ENCODE measurements at regions not wholly inside any gene's neighbourhood (a gene's known extent, or its start where the extent isn't known, plus 50 kb on each side); places are given as distances from the start of the nearest gene placed in this dataset.

- H3K27ac ChIP-seq (ENCODE audit: low read length): no peak overlapping the region
- ChIA-PET POLR2A (ENCODE audit: unreplicated experiment) (no interaction called here), CTCF (no interaction called here)
- no peaks in the 10 kb centered on the region for H3K79me2 ChIP-seq (ENCODE audit: low read length)
- intact Hi-C loops (cut with micrococcal nuclease): no loop called here
- no peak for ATAC-seq
- H4K20me1 ChIP-seq (ENCODE audit: low read length): no peaks in the 10 kb centered on the region
- no peaks in the 10 kb centered on the region for H3K4me1 ChIP-seq (ENCODE audit: insufficient read depth, low read length)
- no peak overlapping the region for H2AFZ ChIP-seq (ENCODE audit: low read length)
- no peak overlapping the region for H3K4me3 ChIP-seq (ENCODE audit: low read length)
- no peaks in the 10 kb centered on the region for H3K9me3 ChIP-seq (ENCODE audit: low read length)
- H3K4me2 ChIP-seq (ENCODE audit: low read length): no peak overlapping the region
- no peak for DNase-seq
- no peaks in the 10 kb centered on the region for H3K27me3 ChIP-seq (ENCODE audit: low read length)
- no TSS peak for BruUV-seq (replicated peaks)
- H3F3A ChIP-seq (ENCODE audit: low read length, unreplicated experiment): no peaks in the 10 kb centered on the region
- TF ChIP-seq EZH2phosphoT487 (IDR thresholded peaks at IDR 0.05; ENCODE audit: borderline replicate concordance, low read length) (no peak), EZH2 (IDR thresholded peaks at IDR 0.05; ENCODE audit: low read length, unreplicated experiment) (no peak), CTCF (conservative IDR thresholded peaks at IDR 0.05; ENCODE audit: low read depth, low read length) (no peak)
- H3K9me2 ChIP-seq (replicated peaks; ENCODE audit: low read length): no peaks in the 10 kb centered on the region
- no peaks in the 10 kb centered on the region for H3K36me3 ChIP-seq (ENCODE audit: low read depth, low read length)
- H3K9ac ChIP-seq (ENCODE audit: low read length): no peak overlapping the region
Observed at GRCh38 chr6:92577077-92577719, 842.2 kb downstream of the EPHA7 start.

GRCh38 chr6:92568541-92568940 lies 850.8 kb downstream of the EPHA7 start:
- no peak overlapping the region for H2AFZ ChIP-seq (ENCODE audit: low read length)
- no peak overlapping the region for H3K9ac ChIP-seq (ENCODE audit: low read length)
- no peak overlapping the region for H3K4me2 ChIP-seq (ENCODE audit: low read length)
- H3K27me3 ChIP-seq (ENCODE audit: low read length): no peaks in the 10 kb centered on the region
- no peaks in the 10 kb centered on the region for H3K36me3 ChIP-seq (ENCODE audit: low read depth, low read length)
- CTCF ChIA-PET: no interaction called here
- no peak for ATAC-seq
- DNase-seq: no peak
- intact Hi-C loops (cut with micrococcal nuclease): no loop called here
- no peak overlapping the region for H3K27ac ChIP-seq (ENCODE audit: low read length)
- no peaks in the 10 kb centered on the region for H3K9me2 ChIP-seq (replicated peaks; ENCODE audit: low read length)
- no peaks in the 10 kb centered on the region for H4K20me1 ChIP-seq (ENCODE audit: low read length)
- H3K9me3 ChIP-seq (ENCODE audit: low read length): no peaks in the 10 kb centered on the region
- H3K4me3 ChIP-seq (ENCODE audit: low read length): no peak overlapping the region
- POLR2A ChIA-PET (ENCODE audit: unreplicated experiment): no interaction called here
- no peaks in the 10 kb centered on the region for H3F3A ChIP-seq (ENCODE audit: low read length, unreplicated experiment)
- no peak for TF ChIP-seq CTCF (conservative IDR thresholded peaks at IDR 0.05; ENCODE audit: low read depth, low read length)
- no peaks in the 10 kb centered on the region for H3K4me1 ChIP-seq (ENCODE audit: insufficient read depth, low read length)
- no peaks in the 10 kb centered on the region for H3K79me2 ChIP-seq (ENCODE audit: low read length)
- no TSS peak for BruUV-seq (replicated peaks)

GRCh38 chr6:92566632-92567031 lies 852.7 kb downstream of the EPHA7 start:
- Histone ChIP-seq H3K79me2 (ENCODE audit: low read length) (no peaks in the 10 kb centered on the region), H3K9me2 (replicated peaks; ENCODE audit: low read length) (no peaks in the 10 kb centered on the region), H3K36me3 (ENCODE audit: low read depth, low read length) (no peaks in the 10 kb centered on the region), H3F3A (ENCODE audit: low read length, unreplicated experiment) (no peaks in the 10 kb centered on the region), H3K4me1 (ENCODE audit: insufficient read depth, low read length) (no peaks in the 10 kb centered on the region), H3K27me3 (ENCODE audit: low read length) (no peaks in the 10 kb centered on the region), H2AFZ (ENCODE audit: low read length) (no peak overlapping the region), H3K27ac (ENCODE audit: low read length) (no peak overlapping the region), H3K9ac (ENCODE audit: low read length) (no peak overlapping the region), H3K9me3 (ENCODE audit: low read length) (no peaks in the 10 kb centered on the region), H3K4me3 (ENCODE audit: low read length) (no peak overlapping the region), H3K4me2 (ENCODE audit: low read length) (no peak overlapping the region), H4K20me1 (ENCODE audit: low read length) (no peaks in the 10 kb centered on the region)
- CTCF ChIA-PET: no interaction called here
- POLR2A ChIA-PET (ENCODE audit: unreplicated experiment): no interaction called here
- TF ChIP-seq CTCF (conservative IDR thresholded peaks at IDR 0.05; ENCODE audit: low read depth, low read length): no peak
- no peak for TF ChIP-seq EZH2phosphoT487 (IDR thresholded peaks at IDR 0.05; ENCODE audit: borderline replicate concordance, low read length)
- TF ChIP-seq EZH2 (IDR thresholded peaks at IDR 0.05; ENCODE audit: low read length, unreplicated experiment): no peak
- DNase-seq (no peak), ATAC-seq (no peak)
- BruUV-seq (replicated peaks): no TSS peak
- intact Hi-C loops (cut with micrococcal nuclease): no loop called here

Data from PC-3 (cell line).